CD14-positive monocyte (primary cell): ENCODE measurements at regions not wholly inside any gene's neighbourhood (a gene's known extent, or its start where the extent isn't known, plus 50 kb on each side); places are given as distances from the start of the nearest gene placed in this dataset.

Source experiments
- DNase-seq, 3 donors: peaks; one replicate each; pipeline ENCODE4 v3.0.0-alpha.2; 2011 to 2022
- H2AFZ ChIP-seq: 2 replicates; pipeline ENCODE4 v1.6.0; 2012; ENCODE audit warnings: mild to moderate bottlenecking, low read depth, low read length, inconsistent platforms; ENCODE audit not compliant: insufficient read depth, poor library complexity, severe bottlenecking
- H3K27ac ChIP-seq, 2 donors: 1 replicate in 1 of 2; 2 replicates in 1 of 2; pipeline ENCODE4 v1.5.1; 2012 to 2013; ENCODE audit warnings: low read length in 2 of 2, control low read depth in 1 of 2, inconsistent platforms in 1 of 2, low read depth in 1 of 2, mild to moderate bottlenecking in 1 of 2
- H3K27me3 ChIP-seq, 2 donors: one replicate each; pipeline versions ENCODE4 v1.6.0 to v1.6.1; 2011 to 2013; ENCODE audit warnings: low read length in 2 of 2; ENCODE audit not compliant: control insufficient read depth in 2 of 2, insufficient read depth in 2 of 2
- H3K36me3 ChIP-seq, 2 donors: replicated peaks in 1 of 2; 1 replicate in 1 of 2; 2 replicates in 1 of 2; pipeline versions ENCODE4 v1.5.1 to v1.6.1; 2012 to 2013; ENCODE audit warnings: low read length in 2 of 2, control low read depth in 1 of 2, inconsistent platforms in 1 of 2, mild to moderate bottlenecking in 1 of 2; ENCODE audit not compliant: insufficient read depth in 2 of 2, control insufficient read depth in 1 of 2
- H3K4me1 ChIP-seq, 2 donors: 1 replicate in 1 of 2; 2 replicates in 1 of 2; pipeline versions ENCODE4 v1.5.1 to v1.6.1; 2012 to 2013; ENCODE audit warnings: low read length in 2 of 2, control low read depth in 1 of 2, inconsistent platforms in 1 of 2, mild to moderate bottlenecking in 1 of 2, moderate library complexity in 1 of 2; ENCODE audit not compliant: insufficient read depth in 2 of 2, control insufficient read depth in 1 of 2
- H3K4me2 ChIP-seq: replicated peaks from 2 replicates; pipeline ENCODE3; 2012; ENCODE audit warnings: low read length, moderate library complexity, mild to moderate bottlenecking; ENCODE audit not compliant: poor library complexity, severe bottlenecking; ENCODE audit errors: extremely low read depth
- H3K4me3 ChIP-seq, 3 experiments: fragments of 200-600 bp in 1 of 3; sonication (generic) in 1 of 3; replicated peaks in 1 of 3; 1 replicate in 2 of 3; 2 replicates in 1 of 3; pipeline ENCODE4 v1.5.1; 2011 to 2013; ENCODE audit warnings: low read length in 3 of 3, mild to moderate bottlenecking in 3 of 3, control low read depth in 2 of 3, low read depth in 2 of 3, inconsistent platforms in 1 of 3, moderate library complexity in 1 of 3
- H3K79me2 ChIP-seq: 2 replicates; pipeline ENCODE4 v1.6.0; 2012; ENCODE audit warnings: mild to moderate bottlenecking, control low read depth, inconsistent platforms, low read length, moderate library complexity; ENCODE audit not compliant: insufficient read depth
- H3K9ac ChIP-seq: 2 replicates; pipeline ENCODE4 v1.6.0; 2017; ENCODE audit warnings: low read length, mild to moderate bottlenecking; ENCODE audit not compliant: insufficient read depth, poor library complexity, severe bottlenecking
- H3K9me3 ChIP-seq, 2 donors: replicated peaks in 1 of 2; 1 replicate in 1 of 2; 2 replicates in 1 of 2; pipeline versions ENCODE4 v1.5.1 to v1.6.1; 2012 to 2013; ENCODE audit warnings: low read length in 2 of 2, control low read depth in 1 of 2; ENCODE audit not compliant: control insufficient read depth in 1 of 2, insufficient read depth in 1 of 2
- H4K20me1 ChIP-seq: 2 replicates; pipeline ENCODE4 v1.6.0; 2012; ENCODE audit warnings: mild to moderate bottlenecking, low read length, control low read depth, moderate library complexity; ENCODE audit not compliant: insufficient read depth
- H3K27ac Mint-ChIP-seq, 7 donors: one replicate each; pipeline ENCODE4 v1.8.0; 2020; ENCODE audit warnings: mild to moderate bottlenecking in 7 of 7, mixed read lengths in 7 of 7, moderate library complexity in 6 of 7, inconsistent platforms in 2 of 7
- H3K27me3 Mint-ChIP-seq, 3 donors: one replicate each; pipeline ENCODE4 v1.8.0; 2021 to 2022; ENCODE audit warnings: low read depth in 3 of 3, mild to moderate bottlenecking in 3 of 3, mixed read lengths in 3 of 3, moderate library complexity in 3 of 3, inconsistent platforms in 1 of 3
- H3K36me3 Mint-ChIP-seq, 2 donors: one replicate each; pipeline ENCODE4 v1.8.0; 2020; ENCODE audit warnings: mixed read lengths in 2 of 2, inconsistent platforms in 1 of 2, mild to moderate bottlenecking in 1 of 2
- H3K4me1 Mint-ChIP-seq: one replicate; pipeline ENCODE4 v1.8.0; 2020; ENCODE audit warnings: mild to moderate bottlenecking, mixed read lengths
- H3K4me3 Mint-ChIP-seq, 2 donors: one replicate each; pipeline ENCODE4 v1.8.0; 2020; ENCODE audit warnings: mild to moderate bottlenecking in 2 of 2, mixed read lengths in 2 of 2, moderate library complexity in 1 of 2
- H3K9me3 Mint-ChIP-seq, 7 donors: one replicate each; pipeline ENCODE4 v1.8.0; 2020 to 2022; ENCODE audit warnings: mixed read lengths in 7 of 7, mild to moderate bottlenecking in 6 of 7, moderate library complexity in 6 of 7, inconsistent platforms in 2 of 7
- WGBS: methylation state at CpG from one replicate; pipeline ENCODE4 v1.1.5; 2013; ENCODE audit warnings: missing lambda C conversion rate; ENCODE audit not compliant: insufficient coverage; 5-methylcytosine and 5-hydroxymethylcytosine counted together
- intact Hi-C, 2 donors: fragments of 100-400 bp; cut with micrococcal nuclease; formaldehyde crosslinking; loops; one replicate each; pipeline versions ENCODE4 v1.15.0 to v1.15.1; 2023
- TF ChIP-seq, protein P1 (sequence below): fragments of 200-600 bp; IDR thresholded peaks from one replicate; pipeline ENCODE4 v1.8.0; 2022; ENCODE audit warnings: antibody characterized with exemption, mild to moderate bottlenecking

DNA sequence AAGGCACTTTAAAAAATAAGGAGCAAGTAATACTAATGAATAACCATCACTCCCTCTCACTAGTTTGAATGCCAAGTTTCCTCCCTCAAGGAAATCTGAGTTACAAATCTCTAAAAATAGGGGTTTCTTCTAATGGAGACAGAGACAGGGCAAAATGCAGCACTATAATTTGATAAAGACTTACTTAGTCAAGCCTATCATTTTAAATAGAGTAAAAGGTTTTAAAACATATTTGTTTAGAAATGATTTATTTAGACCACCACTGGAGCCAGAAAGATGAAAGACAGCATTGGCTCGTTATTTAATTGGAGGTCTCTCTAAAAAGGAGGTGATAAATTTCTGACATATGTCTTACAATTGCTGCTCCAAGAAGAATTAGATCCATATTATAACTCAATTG is 228.7 kb downstream of the TLE1 start:
- Histone ChIP-seq H3K4me2 (no peak overlapping the region), H3K79me2 (no peaks in the 10 kb centered on the region), H3K27me3 (no peaks in the 10 kb centered on the region), H2AFZ (no peak overlapping the region), H3K9ac (no peak overlapping the region), H3K27ac (no peak overlapping the region), H3K9me3 (no peaks in the 10 kb centered on the region), H3K36me3 (no peaks in the 10 kb centered on the region), H4K20me1 (no peaks in the 10 kb centered on the region), H3K4me3 (no peak overlapping the region), H3K4me1 (no peaks in the 10 kb centered on the region)
- Mint-ChIP-seq H3K9me3 (peaks cover 0 to 5% (median 0%) of the 10 kb centered on the region in 7 donors), H3K4me3 (no peak overlapping the region), H3K36me3 (no peaks in the 10 kb centered on the region), H3K4me1 (peaks cover 1% of the 10 kb centered on the region), H3K27ac (no peak overlapping the region), H3K27me3 (peaks cover 0 to 1% (median 0%) of the 10 kb centered on the region in 3 donors)
- TF ChIP-seq, protein P1, sequence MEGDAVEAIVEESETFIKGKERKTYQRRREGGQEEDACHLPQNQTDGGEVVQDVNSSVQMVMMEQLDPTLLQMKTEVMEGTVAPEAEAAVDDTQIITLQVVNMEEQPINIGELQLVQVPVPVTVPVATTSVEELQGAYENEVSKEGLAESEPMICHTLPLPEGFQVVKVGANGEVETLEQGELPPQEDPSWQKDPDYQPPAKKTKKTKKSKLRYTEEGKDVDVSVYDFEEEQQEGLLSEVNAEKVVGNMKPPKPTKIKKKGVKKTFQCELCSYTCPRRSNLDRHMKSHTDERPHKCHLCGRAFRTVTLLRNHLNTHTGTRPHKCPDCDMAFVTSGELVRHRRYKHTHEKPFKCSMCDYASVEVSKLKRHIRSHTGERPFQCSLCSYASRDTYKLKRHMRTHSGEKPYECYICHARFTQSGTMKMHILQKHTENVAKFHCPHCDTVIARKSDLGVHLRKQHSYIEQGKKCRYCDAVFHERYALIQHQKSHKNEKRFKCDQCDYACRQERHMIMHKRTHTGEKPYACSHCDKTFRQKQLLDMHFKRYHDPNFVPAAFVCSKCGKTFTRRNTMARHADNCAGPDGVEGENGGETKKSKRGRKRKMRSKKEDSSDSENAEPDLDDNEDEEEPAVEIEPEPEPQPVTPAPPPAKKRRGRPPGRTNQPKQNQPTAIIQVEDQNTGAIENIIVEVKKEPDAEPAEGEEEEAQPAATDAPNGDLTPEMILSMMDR: no peak
- intact Hi-C loops: no loop called here
- no CpG with 5 or more reads among the region's 1 CpG for WGBS
- DNase-seq: no peak

- Histone ChIP-seq H3K27me3 (no peaks in the 10 kb centered on the region), H3K27ac (no peak overlapping the region), H3K9ac (no peak overlapping the region), H3K4me2 (no peak overlapping the region), H3K4me3 (no peak overlapping the region), H4K20me1 (no peaks in the 10 kb centered on the region), H3K79me2 (no peaks in the 10 kb centered on the region), H3K4me1 (no peaks in the 10 kb centered on the region), H2AFZ (no peak overlapping the region), H3K9me3 (no peaks in the 10 kb centered on the region), H3K36me3 (no peaks in the 10 kb centered on the region)
- DNase-seq: no peak
- no peak overlapping the region for H3K27ac Mint-ChIP-seq
- H3K9me3 Mint-ChIP-seq: peaks cover 0 to 6% (median 0%) of the 10 kb centered on the region in 7 donors
- intact Hi-C loops: no loop called here
- TF ChIP-seq, protein P1: no peak
- H3K4me3 Mint-ChIP-seq: no peak overlapping the region
- H3K27me3 Mint-ChIP-seq: peaks cover 0 to 2% (median 1%) of the 10 kb centered on the region in 3 donors
- H3K36me3 Mint-ChIP-seq: no peaks in the 10 kb centered on the region
- H3K4me1 Mint-ChIP-seq: no peaks in the 10 kb centered on the region
Observed at GRCh38 chr9:81459591-81459990, 229.8 kb downstream of the TLE1 start.
